ENCODE measurements at regions not wholly inside any gene's neighbourhood (a gene's known extent, or its start where the extent isn't known, plus 50 kb on each side); places are given as distances from the start of the nearest gene placed in this dataset.

GRCh38 chr17:77466596-77467223 is 325.9 kb downstream of the SEC14L1 start:
- Histone ChIP-seq H3K9me3 (no peaks in the 10 kb centered on the region), H3K4me1 (ENCODE audit: control insufficient read depth in 1 of 2, insufficient read depth in 1 of 2, low read depth in 1 of 2, low read length in 1 of 2) (peaks cover 71 to 73% of the 10 kb centered on the region in 2 experiments), H3K27ac (peak overlapping the region; percentile 100), H3K4me3 (ENCODE audit: low read depth in 1 of 2, low read length in 1 of 2) (peak overlapping the region; percentile 54 to 64), H3K36me3 (no peaks in the 10 kb centered on the region), H3K27me3 (no peaks in the 10 kb centered on the region)
- no peak for TF ChIP-seq CTCF (IDR thresholded peaks at IDR 0.05)

- Histone ChIP-seq H3K36me3 (no peaks in the 10 kb centered on the region), H3K4me1 (ENCODE audit: control insufficient read depth in 1 of 2, insufficient read depth in 1 of 2, low read depth in 1 of 2, low read length in 1 of 2) (peaks cover 71 to 73% of the 10 kb centered on the region in 2 experiments), H3K27me3 (no peaks in the 10 kb centered on the region), H3K27ac (peak overlapping the region; percentile 100), H3K4me3 (ENCODE audit: low read depth in 1 of 2, low read length in 1 of 2) (no peak overlapping the region), H3K9me3 (no peaks in the 10 kb centered on the region)
- TF ChIP-seq CTCF (IDR thresholded peaks at IDR 0.05) = no peak
Observed at GRCh38 chr17:77467521-77467920, 326.8 kb downstream of the SEC14L1 start.

GRCh38 chr17:77468897-77469296 is 328.1 kb downstream of the SEC14L1 start:
- Histone ChIP-seq H3K36me3 (no peaks in the 10 kb centered on the region), H3K4me1 (ENCODE audit: control insufficient read depth in 1 of 2, insufficient read depth in 1 of 2, low read depth in 1 of 2, low read length in 1 of 2) (peaks cover 65 to 66% of the 10 kb centered on the region in 2 experiments), H3K27ac (peak overlapping the region; percentile 23), H3K9me3 (no peaks in the 10 kb centered on the region), H3K4me3 (ENCODE audit: low read depth in 1 of 2, low read length in 1 of 2) (no peak overlapping the region), H3K27me3 (no peaks in the 10 kb centered on the region)
- no peak for TF ChIP-seq CTCF (IDR thresholded peaks at IDR 0.05)

GRCh38 chr17:77470330-77470786 is 329.6 kb downstream of the SEC14L1 start:
- no peaks in the 10 kb centered on the region for H3K9me3 ChIP-seq
- H3K4me3 ChIP-seq (ENCODE audit: low read depth in 1 of 2, low read length in 1 of 2) = no peak overlapping the region
- peaks cover 59% of the 10 kb centered on the region in 2 experiments for H3K4me1 ChIP-seq (ENCODE audit: control insufficient read depth in 1 of 2, insufficient read depth in 1 of 2, low read depth in 1 of 2, low read length in 1 of 2)
- H3K36me3 ChIP-seq = no peaks in the 10 kb centered on the region
- H3K27ac ChIP-seq = peak overlapping the region; percentile 75
- no peaks in the 10 kb centered on the region for H3K27me3 ChIP-seq
- TF ChIP-seq CTCF (IDR thresholded peaks at IDR 0.05) = no peak

GRCh38 chr17:77470800-77471733 is 330.3 kb downstream of the SEC14L1 start:
- Histone ChIP-seq H3K27me3 (no peaks in the 10 kb centered on the region), H3K27ac (peak overlapping the region; percentile 75), H3K9me3 (no peaks in the 10 kb centered on the region), H3K36me3 (no peaks in the 10 kb centered on the region), H3K4me1 (ENCODE audit: control insufficient read depth in 1 of 2, insufficient read depth in 1 of 2, low read depth in 1 of 2, low read length in 1 of 2) (peaks cover 52% of the 10 kb centered on the region in 2 experiments), H3K4me3 (ENCODE audit: low read depth in 1 of 2, low read length in 1 of 2) (no peak overlapping the region)
- no peak for TF ChIP-seq CTCF (IDR thresholded peaks at IDR 0.05)

Measured in neutrophil (primary cell).